ENCODE measurements at regions not wholly inside any gene's neighbourhood (a gene's known extent, or its start where the extent isn't known, plus 50 kb on each side); places are given as distances from the start of the nearest gene placed in this dataset.

- TF ChIP-seq JUND (IDR thresholded peaks at IDR 0.05; ENCODE audit: low read depth): no peak
- in situ Hi-C loops (cut with HindIII; ENCODE audit: low pct_unique_long_range_greater_than_20kb, low sequenced_read_pairs): no loop called here
- no peak for DNase-seq (ENCODE audit: low read depth in 1 of 2, low spot score in 1 of 2)
These were observed 50.4 kb upstream of the CMKLR1 start for GRCh38 chr12:108389544-108389943.
